Suppressor macrophage treated with lipopolysaccharide for 1 hour (primary cell): ENCODE measurements at regions not wholly inside any gene's neighbourhood (a gene's known extent, or its start where the extent isn't known, plus 50 kb on each side); places are given as distances from the start of the nearest gene placed in this dataset.

Experiments used
- DNase-seq, 3 donors: peaks; one replicate each; pipeline ENCODE4 v3.0.0-alpha.2; 2020 to 2022

GRCh38 chrX:134747006-134747405 lies 50.0 kb downstream of the PABIR2 start:
- no peak for DNase-seq

DNA sequence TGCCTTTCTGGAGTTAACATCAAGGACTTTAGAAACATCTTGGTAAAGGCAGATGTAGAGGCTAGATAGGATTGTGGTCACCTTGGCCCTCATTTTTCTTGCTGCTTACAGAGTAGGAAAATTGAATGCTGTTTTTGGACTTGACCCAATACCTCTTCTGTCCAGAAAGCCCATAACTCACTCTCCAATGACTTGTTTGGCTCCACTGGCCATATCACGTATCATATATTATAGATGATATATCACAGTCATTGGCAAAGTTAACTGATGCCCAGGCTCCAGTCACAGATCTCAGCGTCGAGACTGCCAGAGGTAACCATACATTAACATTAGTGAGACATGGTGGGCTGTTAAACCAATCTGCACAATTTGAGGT lies 50.6 kb downstream of the PABIR2 start:
- DNase-seq, result no peak

GRCh38 chrX:134745636-134746409 lies 51.2 kb downstream of the PABIR2 start:
- peak; percentile 21 to 31 (median 28) for DNase-seq

GRCh38 chrX:134743091-134743490 lies 53.9 kb downstream of the PABIR2 start:
- DNase-seq, result no peak

DNA sequence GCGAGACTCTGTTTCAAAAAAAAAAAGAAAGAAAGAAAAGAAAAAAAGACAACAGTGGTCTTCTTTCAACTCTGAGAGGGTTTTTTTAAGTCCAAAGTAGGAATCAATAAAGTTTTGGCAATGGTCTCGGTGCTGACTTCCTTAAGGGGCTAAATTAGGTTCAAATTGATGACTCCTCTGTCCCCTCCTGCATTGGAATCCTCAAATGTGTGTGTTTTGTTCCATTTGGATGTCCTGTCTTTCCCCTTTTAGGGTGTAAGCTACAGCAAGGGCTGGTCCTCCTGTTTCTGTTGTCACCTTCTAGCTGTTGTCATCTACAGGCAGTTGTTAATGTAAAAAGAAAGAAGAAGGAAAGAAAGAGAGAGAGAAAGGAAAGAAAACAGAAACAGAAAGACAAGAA lies 54.4 kb downstream of the PABIR2 start:
- DNase-seq, result no peak

- no peak for DNase-seq
Observed at GRCh38 chrX:134741746-134742145, 55.3 kb downstream of the PABIR2 start.

- no peak for DNase-seq
Observed at GRCh38 chrX:134738986-134739740, 57.8 kb downstream of the PABIR2 start.

DNA sequence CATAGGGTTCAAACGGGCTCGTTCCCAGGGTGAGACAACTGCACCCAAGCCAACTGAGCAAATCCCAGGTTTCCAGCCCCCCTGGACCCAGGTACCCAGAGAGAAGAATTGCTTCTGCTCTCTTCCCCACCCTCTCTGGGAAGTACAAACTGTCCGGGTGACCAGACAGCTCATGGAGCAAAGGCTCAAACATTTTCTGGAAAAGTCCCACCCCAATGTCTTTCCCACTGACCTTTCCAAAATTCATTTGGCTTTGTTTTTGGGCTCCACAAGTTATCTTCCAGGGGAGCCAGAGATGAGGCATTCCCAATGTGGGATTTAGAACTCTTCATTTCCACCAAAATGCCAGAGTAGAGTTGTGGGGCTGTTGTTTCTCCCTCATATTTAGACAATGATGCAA lies 58.6 kb downstream of the PABIR2 start:
- no peak for DNase-seq

DNA sequence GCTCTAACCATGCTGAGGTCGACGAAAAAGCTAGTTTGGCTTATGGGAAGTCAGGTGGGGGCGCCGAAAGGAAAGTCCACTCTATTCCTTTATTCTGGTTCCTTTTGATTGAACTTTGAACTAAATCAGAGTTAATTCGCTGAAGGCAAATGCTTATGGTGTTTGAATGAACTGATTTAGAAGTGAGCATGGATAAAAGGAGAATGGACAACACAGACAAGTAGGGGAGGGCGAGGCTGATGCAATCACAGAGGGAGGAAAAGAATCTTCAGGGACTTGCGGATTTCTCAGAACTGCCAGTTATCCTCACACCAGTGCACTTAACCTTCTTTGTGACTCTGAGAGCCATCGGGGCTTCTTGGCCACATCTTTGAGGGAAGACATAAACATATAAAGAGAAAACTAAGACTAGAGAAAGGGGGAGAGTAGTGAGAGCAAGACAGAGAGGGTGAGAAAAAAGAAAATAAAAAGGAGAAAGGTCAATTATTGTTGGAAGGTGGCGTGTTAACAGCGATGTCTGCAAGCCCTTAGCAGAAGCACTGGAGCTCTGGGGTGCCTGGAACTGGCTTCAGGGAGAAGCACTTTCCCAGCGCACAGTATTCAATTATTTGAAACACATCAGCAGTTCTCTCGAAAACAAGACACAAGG lies 59.2 kb downstream of the PABIR2 start:
- DNase-seq, result no peak

GRCh38 chrX:134737061-134737460 lies 59.9 kb downstream of the PABIR2 start:
- DNase-seq, result no peak

DNA sequence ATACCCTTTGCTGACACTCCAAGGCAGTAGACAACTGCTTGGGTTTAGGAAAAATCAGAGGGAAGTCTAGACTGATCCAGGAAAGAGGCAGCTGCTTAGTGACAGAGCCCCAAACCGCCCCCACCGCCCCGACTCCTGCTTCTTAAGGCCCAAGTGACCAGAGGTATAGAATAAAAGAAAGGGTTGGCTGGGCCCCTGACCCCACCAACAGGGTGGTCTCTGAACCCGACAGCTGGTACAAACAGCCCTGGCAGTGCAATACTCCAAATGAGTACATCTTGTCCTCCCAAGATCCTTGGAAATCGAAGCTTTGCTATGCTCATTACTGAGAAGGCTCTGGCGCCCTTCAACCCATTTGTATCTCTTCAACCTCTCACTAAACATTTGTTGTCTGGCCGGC lies 60.6 kb downstream of the PABIR2 start:
- DNase-seq, result no peak

- no peak for DNase-seq
Observed at GRCh38 chrX:134735015-134735414, 62.0 kb downstream of the PABIR2 start.

DNA sequence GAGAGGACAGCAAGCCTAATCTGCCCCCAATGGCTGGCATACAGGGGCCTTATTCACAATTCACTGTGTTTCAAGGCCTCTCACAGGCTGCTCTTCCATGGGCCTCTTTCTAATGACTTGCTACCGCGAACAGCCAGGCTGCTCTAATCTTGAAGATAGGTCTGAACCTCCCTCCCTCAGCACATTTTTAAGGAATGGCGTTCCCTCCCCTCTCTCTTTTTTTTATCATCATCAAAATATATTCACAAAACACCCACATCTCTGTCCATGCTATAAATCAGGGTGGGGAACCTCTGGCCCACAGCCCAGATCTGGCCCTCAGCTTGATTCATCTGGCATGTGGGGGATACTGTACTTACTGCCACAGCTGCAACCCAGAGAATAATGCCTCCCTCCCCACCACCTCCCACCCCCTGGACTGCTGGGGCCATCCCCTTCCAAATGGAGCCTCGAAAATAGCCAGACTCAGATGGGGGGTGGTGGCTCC lies 62.5 kb downstream of the PABIR2 start:
- no peak for DNase-seq

GRCh38 chrX:134733591-134733990 lies 63.4 kb downstream of the PABIR2 start:
- no peak for DNase-seq

- DNase-seq, result no peak
Observed at GRCh38 chrX:134732676-134733075, 64.3 kb downstream of the PABIR2 start.

- no peak for DNase-seq
Observed at GRCh38 chrX:134732152-134732551, 64.9 kb downstream of the PABIR2 start.

DNA sequence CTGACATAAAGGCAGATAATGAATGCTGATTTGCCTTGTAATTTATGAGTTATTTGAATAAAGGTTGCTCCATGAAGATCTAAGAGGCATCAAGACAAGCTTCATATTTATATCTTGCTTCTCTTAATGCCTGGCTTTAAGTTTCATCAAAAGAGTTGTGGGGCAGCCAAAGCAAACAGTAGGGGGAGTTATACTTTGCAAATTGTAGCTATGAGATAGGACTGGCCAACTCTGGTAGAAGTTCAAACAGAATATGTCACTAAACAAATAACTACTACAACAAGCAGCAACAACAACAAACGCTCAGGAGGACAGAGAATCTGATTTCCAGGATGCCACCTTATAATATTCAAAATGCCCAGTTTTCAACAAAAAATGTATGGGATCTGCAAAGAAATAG lies 69.1 kb upstream of the PLAC1 start:
- DNase-seq, result no peak

GRCh38 chrX:134725103-134725690 lies 66.9 kb upstream of the PLAC1 start:
- DNase-seq, result no peak

- DNase-seq, result no peak
Observed at GRCh38 chrX:134721766-134722532, 63.7 kb upstream of the PLAC1 start.

- peak; percentile 25 to 50 (median 41) for DNase-seq
Observed at GRCh38 chrX:134718966-134719317, 60.7 kb upstream of the PLAC1 start.

DNA sequence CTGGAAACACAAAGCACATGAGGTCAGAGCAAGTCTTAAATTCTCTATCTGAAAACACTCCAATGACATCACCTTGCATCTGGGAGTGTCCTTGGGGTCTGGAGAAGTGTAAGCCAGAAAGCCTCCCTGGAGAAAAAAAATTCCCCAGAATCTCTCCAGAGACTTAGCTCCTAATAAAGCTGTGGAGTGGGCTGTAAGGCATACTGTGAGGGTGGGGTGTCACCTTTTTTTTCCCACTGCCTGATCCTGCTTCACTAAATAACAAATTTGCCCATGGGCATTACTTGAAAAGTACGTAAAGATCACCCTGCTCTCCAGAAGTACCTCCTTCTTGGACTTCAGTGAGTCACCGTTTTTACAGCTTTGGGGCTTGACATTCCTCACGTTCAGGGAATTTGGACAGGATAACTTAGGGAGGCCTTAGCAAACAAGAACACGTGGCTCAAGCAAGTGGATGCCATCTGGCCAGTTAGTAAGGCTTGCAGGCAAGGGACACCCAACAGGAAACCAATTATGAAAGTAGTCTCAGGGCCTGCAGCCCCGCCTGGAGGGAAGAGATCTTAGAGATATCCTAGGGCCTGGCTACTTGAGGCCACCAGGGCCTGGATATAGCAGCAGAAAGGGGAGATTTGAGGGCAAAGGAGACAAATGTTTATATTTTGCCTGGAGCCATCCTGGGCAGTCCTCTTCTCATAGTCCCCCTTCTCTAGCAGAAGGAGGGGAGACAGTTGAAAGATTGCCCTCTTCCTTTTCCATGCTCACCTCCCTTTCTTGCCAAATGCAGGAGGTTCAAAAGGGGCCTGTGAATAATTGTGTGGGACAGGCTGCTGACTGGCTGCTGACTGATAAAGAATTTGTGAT lies 60.1 kb upstream of the PLAC1 start:
- DNase-seq, result peak; percentile 31 to 49 (median 32)

GRCh38 chrX:134717698-134718097 lies 59.4 kb upstream of the PLAC1 start:
- no peak for DNase-seq
